ENCODE measurements at regions not wholly inside any gene's neighbourhood (a gene's known extent, or its start where the extent isn't known, plus 50 kb on each side); places are given as distances from the start of the nearest gene placed in this dataset.

DNA sequence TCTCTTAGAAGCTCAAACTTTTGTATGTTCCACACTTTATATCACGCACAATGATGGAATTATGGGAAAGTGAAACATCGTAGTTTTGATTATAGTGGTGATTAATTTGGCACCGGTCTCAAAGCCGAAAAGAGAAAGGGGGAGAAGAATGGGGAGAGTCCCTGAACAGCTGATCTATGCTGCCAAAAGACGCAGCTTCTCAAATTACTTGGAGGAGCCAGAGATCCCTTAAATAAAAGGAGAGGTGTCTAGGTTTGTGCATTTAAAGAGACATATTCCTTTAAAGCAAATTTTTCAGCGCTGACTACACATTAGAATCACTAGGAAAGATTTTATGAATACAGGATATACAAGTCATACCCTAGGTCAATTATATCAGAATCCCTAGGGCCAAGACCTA, 599.6 kb upstream of the ADAMTS5 start:
- no peak for DNase-seq (ENCODE audit: extremely low read depth, low read depth)
- no peak overlapping the region for H3K4me3 ChIP-seq (replicated peaks; ENCODE audit: low read depth, low read length)
- TF ChIP-seq, protein P1, sequence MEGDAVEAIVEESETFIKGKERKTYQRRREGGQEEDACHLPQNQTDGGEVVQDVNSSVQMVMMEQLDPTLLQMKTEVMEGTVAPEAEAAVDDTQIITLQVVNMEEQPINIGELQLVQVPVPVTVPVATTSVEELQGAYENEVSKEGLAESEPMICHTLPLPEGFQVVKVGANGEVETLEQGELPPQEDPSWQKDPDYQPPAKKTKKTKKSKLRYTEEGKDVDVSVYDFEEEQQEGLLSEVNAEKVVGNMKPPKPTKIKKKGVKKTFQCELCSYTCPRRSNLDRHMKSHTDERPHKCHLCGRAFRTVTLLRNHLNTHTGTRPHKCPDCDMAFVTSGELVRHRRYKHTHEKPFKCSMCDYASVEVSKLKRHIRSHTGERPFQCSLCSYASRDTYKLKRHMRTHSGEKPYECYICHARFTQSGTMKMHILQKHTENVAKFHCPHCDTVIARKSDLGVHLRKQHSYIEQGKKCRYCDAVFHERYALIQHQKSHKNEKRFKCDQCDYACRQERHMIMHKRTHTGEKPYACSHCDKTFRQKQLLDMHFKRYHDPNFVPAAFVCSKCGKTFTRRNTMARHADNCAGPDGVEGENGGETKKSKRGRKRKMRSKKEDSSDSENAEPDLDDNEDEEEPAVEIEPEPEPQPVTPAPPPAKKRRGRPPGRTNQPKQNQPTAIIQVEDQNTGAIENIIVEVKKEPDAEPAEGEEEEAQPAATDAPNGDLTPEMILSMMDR (IDR thresholded peaks at IDR 0.05; ENCODE audit: low read depth, low read length, missing control alignments), result no peak

DNA sequence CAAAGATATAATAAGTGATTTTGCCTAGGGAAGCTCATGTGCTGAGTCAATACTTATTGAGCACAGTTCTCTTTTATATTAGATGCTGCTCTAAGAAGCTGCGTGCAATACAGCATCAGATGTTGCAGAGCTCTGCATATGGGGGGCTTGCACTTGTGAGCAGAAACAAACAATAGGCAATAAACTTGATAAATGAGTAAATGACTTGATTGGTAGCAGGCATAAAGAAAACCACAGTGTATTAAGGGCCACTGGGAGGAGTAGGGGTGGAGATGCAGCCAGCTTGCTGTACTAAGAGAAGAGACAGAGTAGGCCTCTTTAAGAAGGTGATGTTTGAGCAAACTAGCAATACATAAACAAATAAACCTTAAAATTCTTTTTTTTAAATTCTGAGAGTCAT, 598.5 kb upstream of the ADAMTS5 start:
- TF ChIP-seq, protein P1 (IDR thresholded peaks at IDR 0.05; ENCODE audit: low read depth, low read length, missing control alignments), result no peak
- no peak for DNase-seq (ENCODE audit: extremely low read depth, low read depth)
- H3K4me3 ChIP-seq (replicated peaks; ENCODE audit: low read depth, low read length), result no peak overlapping the region

DNA sequence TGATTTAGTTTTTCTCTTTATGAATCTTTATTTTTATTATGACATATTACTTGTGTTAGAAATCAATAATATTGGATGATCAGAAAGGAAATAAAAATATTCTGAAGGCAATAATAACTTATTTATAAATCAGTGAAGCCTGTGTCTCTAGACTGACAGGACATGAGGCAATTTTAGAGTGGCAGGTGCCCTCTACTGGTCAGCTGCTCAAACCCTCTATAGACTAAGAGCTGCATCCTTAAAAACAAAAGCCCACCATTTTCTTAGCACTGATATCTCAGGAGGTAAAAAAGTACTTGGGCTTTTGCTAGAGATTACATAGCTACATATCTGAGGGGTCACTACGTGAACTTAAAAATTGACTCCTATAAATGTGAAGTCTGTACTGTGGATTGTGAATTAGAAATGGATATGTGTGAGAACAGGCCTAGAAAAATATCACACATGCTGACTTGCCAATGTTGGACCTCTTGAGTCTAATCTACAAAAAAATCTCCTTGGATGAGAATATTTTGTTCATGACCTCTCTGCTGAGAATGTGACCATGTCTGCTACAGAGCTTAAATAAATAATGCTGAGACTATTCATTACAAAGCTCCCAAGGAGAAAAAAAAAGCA, 597.9 kb upstream of the ADAMTS5 start:
- TF ChIP-seq, protein P1 (IDR thresholded peaks at IDR 0.05; ENCODE audit: low read depth, low read length, missing control alignments), result peak; percentile 83
- H3K4me3 ChIP-seq (replicated peaks; ENCODE audit: low read depth, low read length), result no peak overlapping the region
- DNase-seq (ENCODE audit: extremely low read depth, low read depth), result no peak

DNA sequence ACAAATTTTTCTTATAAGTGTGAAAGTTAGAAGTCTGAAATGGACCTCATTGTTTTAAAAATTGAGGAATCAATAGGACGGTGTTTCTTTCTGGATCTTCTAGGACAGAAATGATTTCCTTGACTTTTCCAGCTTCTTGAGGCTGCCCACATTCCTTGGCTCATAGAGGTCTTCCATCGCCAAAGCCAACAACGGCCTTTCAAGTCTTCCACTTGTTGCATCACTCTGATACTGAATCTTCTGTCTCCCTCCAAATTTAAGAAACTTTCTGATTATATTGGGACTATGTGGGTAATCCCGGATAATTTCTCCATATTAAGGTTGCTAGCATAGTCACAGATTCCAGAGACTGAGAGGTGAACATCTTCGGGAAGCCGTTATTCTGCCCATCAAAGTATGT, 595.4 kb upstream of the ADAMTS5 start:
- TF ChIP-seq, protein P1 (IDR thresholded peaks at IDR 0.05; ENCODE audit: low read depth, low read length, missing control alignments), result no peak
- DNase-seq (ENCODE audit: extremely low read depth, low read depth), result no peak
- H3K4me3 ChIP-seq (replicated peaks; ENCODE audit: low read depth, low read length), result no peak overlapping the region

DNA sequence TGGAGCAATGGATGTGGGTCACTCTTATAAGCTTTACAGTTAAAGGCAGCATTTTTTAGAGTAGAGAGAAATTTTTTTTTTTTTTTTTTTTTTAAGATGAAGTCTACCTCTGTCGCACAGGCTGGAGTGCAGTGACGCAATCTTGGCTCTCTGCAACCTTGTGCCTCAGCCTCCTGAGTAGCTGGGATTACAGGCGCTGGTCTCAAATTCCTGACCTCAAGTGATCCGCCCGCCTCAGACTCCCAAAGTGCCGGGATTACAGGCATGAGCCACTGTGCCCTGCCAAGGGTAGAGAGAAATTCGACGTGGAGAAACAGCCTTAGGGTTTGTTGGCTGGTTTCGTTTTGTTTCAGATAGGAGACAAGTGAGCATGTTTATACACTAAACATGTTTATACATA, 594.2 kb upstream of the ADAMTS5 start:
- TF ChIP-seq, protein P1 (IDR thresholded peaks at IDR 0.05; ENCODE audit: low read depth, low read length, missing control alignments), result no peak
- H3K4me3 ChIP-seq (replicated peaks; ENCODE audit: low read depth, low read length), result no peak overlapping the region
- no peak for DNase-seq (ENCODE audit: extremely low read depth, low read depth)

DNA sequence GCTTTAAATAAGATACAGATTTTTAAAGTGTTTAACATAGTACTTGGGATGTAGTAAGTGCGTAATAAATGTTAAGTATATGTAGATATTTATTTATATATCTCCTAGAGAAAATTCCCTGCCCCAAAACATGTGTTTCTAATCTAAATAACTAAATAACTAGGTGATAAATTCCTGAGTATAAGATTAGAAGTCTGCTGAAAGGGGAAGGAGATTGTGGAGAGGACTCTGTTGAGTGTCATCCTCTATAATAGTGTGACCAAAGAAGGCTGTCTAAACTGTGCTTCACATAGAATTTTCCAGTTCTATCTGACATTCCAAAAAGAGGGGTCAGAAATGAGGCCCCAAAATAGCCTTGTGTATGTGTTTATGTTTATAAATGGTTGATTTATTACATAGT, 590.5 kb upstream of the ADAMTS5 start:
- TF ChIP-seq, protein P1 (IDR thresholded peaks at IDR 0.05; ENCODE audit: low read depth, low read length, missing control alignments), result no peak
- no peak overlapping the region for H3K4me3 ChIP-seq (replicated peaks; ENCODE audit: low read depth, low read length)
- no peak for DNase-seq (ENCODE audit: extremely low read depth, low read depth)

DNA sequence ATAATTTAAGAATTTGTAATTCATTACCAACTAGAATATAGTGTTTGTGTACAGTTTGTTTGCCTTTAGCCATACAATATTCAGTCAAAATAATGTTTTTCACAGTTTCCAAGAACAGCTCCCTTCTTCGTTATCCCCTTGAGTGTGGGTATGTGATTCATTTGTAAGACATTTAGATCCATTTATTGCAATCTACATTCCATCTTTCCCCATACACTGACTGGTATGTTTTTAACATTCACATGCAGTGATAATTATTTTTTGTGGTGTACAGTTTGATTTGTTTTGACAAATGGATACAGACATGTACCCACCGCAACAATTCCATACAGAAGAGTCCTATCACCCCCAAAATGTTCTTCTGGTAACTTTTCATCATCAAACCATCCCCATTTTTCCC, 589.1 kb upstream of the ADAMTS5 start:
- no peak overlapping the region for H3K4me3 ChIP-seq (replicated peaks; ENCODE audit: low read depth, low read length)
- TF ChIP-seq, protein P1 (IDR thresholded peaks at IDR 0.05; ENCODE audit: low read depth, low read length, missing control alignments), result no peak
- no peak for DNase-seq (ENCODE audit: extremely low read depth, low read depth)

Measured in HFF-Myc (cell line).